A673 (cell line): ENCODE measurements at regions not wholly inside any gene's neighbourhood (a gene's known extent, or its start where the extent isn't known, plus 50 kb on each side); places are given as distances from the start of the nearest gene placed in this dataset.

Source experiments
- CTCF ChIP-seq: fragments of 300-800, 200-600 bp; sonication (generic); conservative IDR thresholded peaks from 2 replicates; pipeline ENCODE4 v1.5.1; 2017; ENCODE audit warnings: low read depth, mild to moderate bottlenecking, antibody characterized with exemption, low read length, moderate library complexity, mixed read lengths
- EZH2 ChIP-seq: fragments of 200-600 bp; sonication (generic); IDR thresholded peaks from 2 replicates; pipeline ENCODE4 v1.6.1; 2017; ENCODE audit warnings: borderline replicate concordance, low read depth, mild to moderate bottlenecking, mixed read lengths, antibody characterized with exemption, low read length; ENCODE audit not compliant: poor library complexity, severe bottlenecking

- no peak for TF ChIP-seq CTCF
- TF ChIP-seq EZH2, result no peak
Observed at GRCh38 chr22:49659281-49659923, 168.3 kb downstream of the BRD1 start.
